ENCODE measurements at regions not wholly inside any gene's neighbourhood (a gene's known extent, or its start where the extent isn't known, plus 50 kb on each side); places are given as distances from the start of the nearest gene placed in this dataset.

DNA sequence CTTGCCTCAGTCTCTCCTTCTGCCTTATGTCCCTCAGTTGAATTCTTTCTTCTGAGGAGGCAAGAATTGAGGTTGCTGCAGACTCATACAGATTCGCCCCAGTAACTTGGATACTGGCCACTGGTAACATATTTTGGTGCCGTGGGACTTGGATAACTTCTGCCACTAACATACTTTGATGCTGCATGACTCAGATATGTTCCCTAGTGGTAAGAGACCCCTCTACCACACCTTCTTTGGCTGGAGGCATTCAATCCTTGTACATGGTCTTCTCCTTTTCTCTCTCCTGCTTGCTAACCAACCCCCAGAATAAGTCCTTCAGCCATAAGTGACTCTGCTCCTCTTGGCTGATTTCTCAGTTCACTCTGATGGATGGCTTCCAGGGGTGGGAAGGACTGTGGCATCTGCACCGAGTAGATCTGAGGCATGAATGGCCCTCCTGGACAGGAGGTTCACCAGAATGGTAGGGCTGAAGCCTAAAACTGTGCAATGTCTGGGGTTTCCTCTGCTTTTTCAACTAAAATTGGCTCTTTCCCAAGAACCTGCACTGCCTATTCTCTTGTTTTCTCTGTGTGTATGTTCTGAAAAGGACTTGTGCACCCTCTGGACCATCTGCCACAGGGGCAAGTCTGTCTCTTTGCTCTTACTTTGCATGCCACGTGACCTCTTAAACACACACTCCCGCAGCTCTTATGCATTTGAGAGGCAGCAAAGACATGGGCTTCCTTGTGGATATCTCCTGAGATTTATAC is 55.5 kb upstream of the FSTL1 start:
- no peak for DNase-seq
- Mint-ChIP-seq H3K9me3 (ENCODE audit: insufficient read depth) (no peaks in the 10 kb centered on the region), H3K4me1 (no peaks in the 10 kb centered on the region), H3K27me3 (peaks cover 32% of the 10 kb centered on the region), H3K27ac (no peak overlapping the region), H3K4me3 (no peak overlapping the region)
- TF ChIP-seq EZH2 (IDR thresholded peaks at IDR 0.05; ENCODE audit: borderline replicate concordance, insufficient read depth, low read depth, low read length, poor library complexity, severe bottlenecking) (no peak), CTCF (IDR thresholded peaks at IDR 0.05) (no peak)
- Histone ChIP-seq H3K36me3 (replicated peaks in 1 of 2; ENCODE audit: control extremely low read depth in 1 of 2, control insufficient read depth in 1 of 2, extremely low read depth in 1 of 2, insufficient read depth in 2 of 2, low read length in 1 of 2) (no peaks in the 10 kb centered on the region), H4K20me1 (ENCODE audit: control insufficient read depth, insufficient read depth, low read length, poor library complexity, severe bottlenecking) (no peaks in the 10 kb centered on the region), H3K9me3 (ENCODE audit: control extremely low read depth in 1 of 3, control insufficient read depth in 2 of 3, insufficient read depth in 1 of 3, low read length in 2 of 3) (peaks cover 0 to 3% (median 2%) of the 10 kb centered on the region in 3 donors), H3K79me2 (ENCODE audit: control insufficient read depth, insufficient read depth, low read length) (no peaks in the 10 kb centered on the region), H3K4me2 (replicated peaks; ENCODE audit: low read depth, low read length, poor library complexity, severe bottlenecking) (no peak overlapping the region), H3K4me1 (ENCODE audit: control insufficient read depth in 2 of 2, insufficient read depth in 2 of 2, low read length in 2 of 2) (no peaks in the 10 kb centered on the region), H3K27ac (ENCODE audit: low read length in 2 of 2) (no peak overlapping the region), H3K4me3 (ENCODE audit: control extremely low read depth in 1 of 5, extremely low read depth in 1 of 5, insufficient read depth in 1 of 5, low read depth in 2 of 5, low read length in 4 of 5) (no peak overlapping the region), H3K27me3 (replicated peaks in 1 of 4; ENCODE audit: control extremely low read depth in 1 of 4, control insufficient read depth in 3 of 4, insufficient read depth in 4 of 4, low read length in 3 of 4) (peaks cover 0 to 12% (median 2%) of the 10 kb centered on the region in 4 experiments), H3K9ac (ENCODE audit: low read length) (no peak overlapping the region), H2AFZ (ENCODE audit: insufficient read depth, low read depth, low read length, poor library complexity, severe bottlenecking) (no peak overlapping the region)
- 73% methylated on average over 5 of the region's 5 CpGs for WGBS (ENCODE audit: insufficient coverage)
- ChIA-PET POLR2A (no interaction called here), CTCF (interaction anchor here (1.2 kb wide), 1 partner anchor 53 kb away, joined by 5 read pairs; no protein-coding TSS in a partner anchor)
- ATAC-seq (ENCODE audit: low read depth) = no peak
- intact Hi-C loops (cut with micrococcal nuclease) = loop anchor here (5.0 kb wide), 1 partner anchor 614 kb away; no protein-coding TSS in a partner anchor
